T47D (cell line): ENCODE measurements at regions not wholly inside any gene's neighbourhood (a gene's known extent, or its start where the extent isn't known, plus 50 kb on each side); places are given as distances from the start of the nearest gene placed in this dataset.
A peak's percentile ranks its signal among the peaks of the same experiment; 100 is the strongest.
"Not testable (repeated sequence)": the region's sequence is repeated elsewhere in the genome, so short reads cannot be mapped to it uniquely, and the experiment has no call there.

Source experiments
- DNase-seq, 2 experiments: peaks; one replicate each; pipeline versions ENCODE4 v3.0.0 to v3.0.0-alpha.2; 2011 to 2012; ENCODE audit warnings: low read depth in 1 of 2, low spot score in 1 of 2
- JUND ChIP-seq: IDR thresholded peaks from 2 replicates; pipeline ENCODE4 v1.6.1; 2012; ENCODE audit warnings: low read depth
- in situ Hi-C: cut with HindIII; loops from 2 replicates; pipeline ENCODE4 v1.10.0; 2016; ENCODE audit warnings: low sequenced_read_pairs, low pct_unique_long_range_greater_than_20kb

DNA sequence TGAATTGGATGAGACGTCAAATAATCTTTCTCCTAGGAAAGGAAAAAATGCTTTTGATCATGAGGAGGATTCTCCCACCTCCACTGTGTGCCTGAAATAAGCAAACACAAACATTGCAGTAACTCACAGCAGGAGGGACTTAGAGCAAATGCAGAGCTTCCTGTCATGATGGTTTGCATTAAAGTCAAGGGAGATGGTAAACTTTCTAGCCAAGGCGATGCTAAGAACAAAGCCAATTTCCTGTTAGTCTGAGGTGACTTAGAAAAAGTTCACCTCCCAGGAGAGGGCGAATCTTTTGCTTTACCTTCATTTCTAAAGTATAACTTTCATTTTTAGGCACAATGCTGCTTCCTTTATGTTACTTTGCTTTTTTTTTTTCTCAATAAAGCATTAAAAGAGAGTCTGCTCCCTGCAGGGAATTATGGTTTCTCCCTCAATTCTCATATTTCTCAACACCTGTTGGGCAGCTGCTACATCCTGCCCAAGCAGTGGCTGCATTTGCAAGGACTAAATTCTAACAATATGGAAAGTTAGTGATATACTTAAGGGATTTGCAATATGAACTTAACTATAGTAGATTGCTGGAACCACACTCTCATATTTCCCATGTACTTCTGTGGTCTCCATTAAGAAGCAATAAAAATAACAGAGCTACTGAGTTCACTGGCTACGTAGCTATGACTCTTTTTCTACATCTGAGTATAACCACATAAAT, 175.6 kb downstream of the PCTP start:
- TF ChIP-seq JUND, result no peak
- in situ Hi-C loops, result no loop called here
- no peak for DNase-seq

DNA sequence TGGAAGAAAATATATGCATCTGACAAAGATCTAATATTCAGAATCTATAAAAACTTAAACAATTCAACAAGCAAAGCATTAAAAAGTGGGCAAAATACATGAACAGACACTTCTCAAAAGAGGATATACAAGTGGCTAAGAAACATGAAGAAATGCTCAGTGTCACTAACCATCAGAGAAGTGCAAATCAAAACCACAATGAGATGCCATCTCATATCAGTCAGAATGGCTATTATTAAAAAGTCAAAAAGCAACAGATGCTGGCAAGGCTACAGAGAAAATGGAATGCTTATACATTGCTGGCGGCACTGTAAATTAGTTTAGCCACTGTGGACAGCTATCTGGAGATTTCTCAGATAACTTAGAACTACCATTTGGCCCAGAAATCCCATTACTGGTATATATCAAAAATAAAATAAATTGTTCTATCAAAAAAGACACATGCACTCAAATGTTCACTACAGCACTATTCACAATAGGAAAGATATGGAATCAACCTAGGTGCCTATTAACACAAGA, 179.5 kb downstream of the PCTP start:
- DNase-seq, result no peak
- no peak for TF ChIP-seq JUND
- in situ Hi-C loops, result no loop called here

DNA sequence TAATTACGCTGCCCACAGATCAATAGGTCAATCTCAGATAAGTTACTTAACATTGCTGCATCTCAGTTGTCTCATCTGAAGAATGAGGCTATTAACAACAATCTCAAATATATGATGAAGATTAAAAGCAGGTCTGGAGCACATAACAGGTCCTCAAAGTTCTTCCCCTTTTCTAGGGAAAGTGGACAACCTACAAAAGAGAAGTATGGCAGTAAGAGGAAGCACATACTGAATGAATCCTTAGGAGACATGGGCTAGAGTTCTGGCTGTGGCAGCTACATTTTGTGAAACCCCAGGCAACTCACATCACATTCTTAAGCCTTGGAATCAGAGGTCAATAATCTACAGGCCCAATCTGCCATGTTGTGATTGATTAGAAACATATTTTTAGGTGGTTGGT, 180.6 kb downstream of the PCTP start:
- in situ Hi-C loops, result no loop called here
- TF ChIP-seq JUND, result no peak
- DNase-seq, result no peak

DNA sequence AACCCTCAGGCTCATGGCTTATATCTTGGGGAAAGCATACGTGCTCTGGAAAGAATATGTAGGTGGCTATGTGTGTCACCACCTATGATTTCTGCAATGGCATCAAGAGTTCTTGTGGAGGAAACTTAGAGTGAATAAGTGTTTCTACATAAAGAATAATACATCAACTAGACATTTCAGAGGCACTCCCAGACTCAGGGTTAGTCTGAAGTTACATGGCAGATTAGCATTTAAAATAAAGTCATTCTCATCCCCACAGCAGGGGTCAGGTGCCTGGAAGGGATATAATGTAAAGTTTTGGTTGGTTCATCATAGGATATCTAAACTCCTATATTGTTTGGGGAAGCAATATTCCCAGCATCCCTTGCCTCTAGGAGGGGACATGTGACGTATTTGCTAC, 182.1 kb downstream of the PCTP start:
- no peak for DNase-seq
- in situ Hi-C loops, result no loop called here
- TF ChIP-seq JUND, result no peak

DNA sequence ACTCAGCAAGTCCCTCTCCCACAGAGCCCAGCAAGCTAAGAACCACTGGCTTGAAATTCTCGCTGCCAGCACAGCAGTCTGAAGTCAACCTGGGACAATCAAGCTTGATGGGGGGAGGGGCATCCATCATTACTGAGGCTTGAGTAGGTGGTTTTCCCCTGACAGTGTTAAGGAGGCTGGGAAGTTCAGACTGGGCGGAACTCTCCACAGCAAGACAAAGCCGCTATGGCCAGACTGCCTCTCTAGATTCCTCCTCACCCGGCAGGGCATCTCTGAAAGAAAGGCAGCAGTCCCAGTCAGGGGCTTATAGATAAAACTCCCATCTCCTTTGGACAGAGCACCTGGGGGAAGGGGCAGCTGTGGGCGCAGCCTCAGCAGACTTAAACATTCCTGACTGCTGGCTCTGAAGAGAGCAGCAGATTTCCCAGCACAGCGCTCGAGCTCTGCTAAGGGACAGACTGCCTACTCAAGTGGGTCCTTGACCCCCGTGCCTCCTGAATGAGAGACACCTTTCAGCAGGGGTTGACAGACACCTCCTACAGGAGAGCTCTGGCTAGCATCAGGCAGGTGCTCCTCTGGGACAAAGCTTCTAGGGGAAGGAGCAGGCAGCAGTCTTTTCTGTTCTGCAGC, 188.4 kb downstream of the PCTP start:
- DNase-seq, in situ Hi-C loops: not testable (repeated sequence)

DNA sequence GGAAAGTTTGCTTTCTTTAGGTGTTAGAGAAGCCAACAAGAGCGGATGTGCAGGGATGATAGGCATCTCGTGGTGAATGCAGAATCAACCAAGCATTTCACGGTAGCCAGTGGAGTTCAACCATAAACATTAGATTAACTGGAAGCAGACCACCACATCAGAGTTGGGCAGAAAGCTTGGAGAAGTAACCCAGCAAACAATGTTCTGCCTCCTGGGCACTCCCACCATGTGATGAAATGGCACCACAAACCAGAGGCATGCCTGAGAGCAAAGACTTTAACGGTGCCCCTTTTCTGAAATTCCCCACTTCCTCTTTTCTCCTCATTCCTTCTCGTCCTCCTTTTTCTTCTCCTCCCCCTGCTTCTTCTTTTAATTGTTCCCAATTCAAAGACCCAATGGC, 193.5 kb upstream of the ANKFN1 start:
- DNase-seq, result no peak
- in situ Hi-C loops, result no loop called here
- no peak for TF ChIP-seq JUND

DNA sequence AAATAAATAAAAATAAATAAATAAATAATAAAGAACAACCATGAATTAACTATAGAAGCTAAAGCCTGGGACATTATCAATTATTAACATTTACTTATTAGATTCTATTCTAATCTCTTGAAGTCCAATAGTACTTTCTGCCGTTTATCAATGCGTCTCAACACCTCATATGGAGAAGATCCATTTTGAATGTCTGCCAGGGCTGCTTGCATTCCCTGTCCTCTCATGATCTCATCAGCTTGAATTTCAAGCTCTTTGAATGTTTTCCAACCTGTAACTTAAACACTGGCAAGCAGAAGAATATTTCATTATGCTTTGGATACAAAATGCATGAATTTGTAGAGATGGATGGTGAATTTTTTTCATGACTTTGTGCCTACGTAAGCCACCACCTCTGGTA, 191.9 kb upstream of the ANKFN1 start:
- no peak for DNase-seq
- TF ChIP-seq JUND, result no peak
- in situ Hi-C loops, result no loop called here

DNA sequence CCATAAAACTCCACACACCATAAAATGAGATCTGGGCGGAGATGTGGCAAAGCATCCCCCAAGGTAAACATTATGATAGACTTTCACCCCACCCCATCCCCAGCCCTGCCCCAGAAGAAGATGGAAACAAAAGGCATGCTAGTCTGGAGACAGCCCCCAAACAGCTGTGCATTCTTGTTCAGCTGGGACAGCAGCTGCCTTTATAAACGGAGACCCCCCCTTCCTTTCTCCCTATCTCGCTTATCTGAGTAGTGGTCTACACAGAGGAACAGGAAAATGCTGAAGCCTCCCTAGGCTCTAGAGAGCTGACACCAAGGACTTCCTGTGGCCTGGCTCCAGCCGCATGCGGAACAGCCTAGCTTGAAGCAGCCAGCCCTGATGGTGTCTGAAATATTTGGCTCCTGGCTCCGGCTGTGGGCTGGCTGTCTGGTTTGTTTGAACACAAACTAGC, 190.3 kb upstream of the ANKFN1 start:
- in situ Hi-C loops, result no loop called here

DNA sequence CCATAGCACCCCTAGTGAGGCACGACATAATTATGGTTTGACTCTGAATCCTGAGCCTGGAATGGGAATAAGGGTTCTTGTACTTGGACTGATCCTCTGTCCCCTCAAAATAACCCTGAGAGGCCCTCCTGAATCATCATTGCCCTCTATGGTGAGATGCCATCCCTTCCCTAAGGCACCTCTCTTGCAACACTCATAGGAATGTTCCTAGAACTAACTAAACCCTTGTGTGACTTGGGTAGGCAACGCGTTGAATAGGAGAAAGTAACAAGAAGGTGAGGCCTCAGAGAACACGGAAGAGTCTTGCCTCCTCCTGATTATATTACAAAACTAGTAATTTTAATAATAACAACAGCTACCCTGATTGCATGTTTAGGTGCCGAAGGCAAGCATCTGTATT, 189.1 kb upstream of the ANKFN1 start:
- no peak for TF ChIP-seq JUND
- peak in 1 of 2 experiments; percentile 18 for DNase-seq
- in situ Hi-C loops, result no loop called here

More for the DNA sequence above, 190.3 kb upstream of the ANKFN1 start:
- TF ChIP-seq JUND, result no peak
- peak in 1 of 2 experiments; percentile 33 for DNase-seq

DNA sequence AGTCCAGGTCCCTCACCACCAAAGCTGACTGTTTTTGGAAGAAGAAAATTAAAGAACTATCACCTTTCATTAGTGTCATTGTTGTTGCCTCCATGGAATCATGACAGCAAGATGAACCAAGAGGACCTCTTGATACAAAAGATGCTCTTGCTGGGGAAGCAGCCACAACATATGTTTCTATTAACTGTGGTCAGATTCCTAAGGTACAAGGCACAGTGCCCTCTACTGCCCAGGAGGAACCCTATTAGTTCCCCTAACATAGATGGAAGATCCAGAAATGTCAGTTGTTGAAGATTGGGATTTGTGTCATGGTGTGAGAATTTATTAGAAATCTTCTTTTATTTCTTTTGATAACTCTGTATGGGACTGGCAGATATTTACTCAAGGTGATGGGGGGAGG, 188.2 kb upstream of the ANKFN1 start:
- in situ Hi-C loops, result no loop called here
- no peak for TF ChIP-seq JUND
- no peak for DNase-seq

DNA sequence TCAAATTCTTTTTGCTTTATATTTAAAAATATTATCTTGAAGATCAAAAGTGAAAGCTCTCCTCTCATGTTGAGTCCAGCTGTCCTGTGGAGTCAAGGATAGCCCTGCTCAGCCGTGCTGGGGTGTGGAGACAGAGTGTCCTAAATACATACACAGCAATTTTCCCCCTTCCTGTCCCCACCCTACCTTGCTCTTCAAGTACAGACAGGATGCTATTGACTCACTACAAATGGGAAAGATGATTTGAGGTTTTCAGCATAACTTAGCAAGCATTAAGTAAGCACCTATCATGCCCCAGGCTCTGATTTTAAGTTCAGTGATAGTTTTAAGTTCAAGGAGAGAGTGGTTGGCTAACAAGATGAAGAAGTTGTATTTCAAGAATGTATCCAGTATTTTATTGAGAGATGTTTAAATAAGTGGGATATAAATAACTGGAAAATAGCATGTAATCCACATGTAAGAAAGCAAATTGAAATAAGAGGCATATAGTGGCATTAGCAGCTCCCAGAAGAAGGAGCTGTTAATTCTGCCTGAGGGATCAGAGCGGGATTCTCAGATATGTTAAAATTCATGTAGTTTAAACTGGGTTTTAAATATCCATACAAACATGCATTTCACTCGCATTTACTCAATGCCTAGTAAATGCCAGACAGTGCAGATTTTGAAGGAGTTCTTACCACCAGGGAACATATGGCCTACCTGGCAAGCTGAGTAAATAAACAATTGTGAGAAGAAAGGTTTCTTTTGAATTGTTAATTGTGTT, 183.5 kb upstream of the ANKFN1 start:
- no peak for TF ChIP-seq JUND
- in situ Hi-C loops, result no loop called here

DNA sequence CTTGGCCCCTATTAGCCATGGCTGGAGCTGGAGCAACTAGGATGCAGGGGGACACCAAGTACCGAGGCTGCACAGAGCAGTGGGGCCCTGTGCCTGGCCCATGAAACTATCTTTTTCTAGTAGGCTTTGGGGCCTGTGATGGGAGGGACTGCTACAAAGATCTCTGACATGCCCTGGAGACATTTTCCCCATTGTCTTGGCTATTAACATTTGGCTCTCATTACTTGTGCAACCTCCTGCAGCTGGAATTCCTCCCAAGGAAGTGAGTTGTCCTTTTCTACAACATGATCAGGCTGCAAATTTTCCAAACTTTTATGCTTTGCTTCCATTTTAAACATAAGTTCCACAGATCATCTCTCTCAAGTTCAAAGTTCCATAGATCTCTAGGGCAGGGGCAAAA, 174.7 kb upstream of the ANKFN1 start:
- no peak for TF ChIP-seq JUND
- DNase-seq, result no peak
- in situ Hi-C loops, result no loop called here

More for the DNA sequence above, 183.5 kb upstream of the ANKFN1 start:
- DNase-seq, result no peak

DNA sequence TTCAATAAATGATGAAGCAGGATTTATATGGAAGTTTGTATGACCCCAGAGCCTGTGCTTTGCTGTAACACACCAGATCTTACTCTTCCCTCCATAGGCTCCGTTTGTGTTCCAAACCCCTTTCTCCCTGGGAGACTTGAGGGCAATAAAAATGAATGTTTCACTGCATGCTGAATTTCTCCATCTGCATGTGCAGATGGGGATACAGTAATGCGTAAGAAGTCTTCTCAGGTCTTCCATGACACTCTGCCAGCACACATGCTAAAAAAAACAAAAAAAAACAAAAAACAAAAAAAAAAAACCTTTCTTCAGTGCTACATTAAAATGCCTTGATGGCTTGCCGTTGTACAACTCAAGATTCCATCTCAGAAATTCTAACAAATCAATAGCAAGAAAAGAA, 170.2 kb upstream of the ANKFN1 start:
- in situ Hi-C loops, result no loop called here
- DNase-seq, result no peak
- TF ChIP-seq JUND, result no peak
